GM23338 (cell line): ENCODE measurements at regions not wholly inside any gene's neighbourhood (a gene's known extent, or its start where the extent isn't known, plus 50 kb on each side); places are given as distances from the start of the nearest gene placed in this dataset.

Experiments
- ATAC-seq: fragments of 200-7000 bp; cut with Tn5 transposase; 3 replicates; pipeline ENCODE4 v1.9.1; 2020
- DNase-seq: peaks from one replicate; pipeline ENCODE4 v3.0.0-alpha.2; 2015; ENCODE audit warnings: low spot score
- H2AFZ ChIP-seq: fragments of 200-600 bp; sonication (generic); 2 replicates; pipeline ENCODE4 v1.8.0; 2016; ENCODE audit warnings: antibody characterized with exemption, mild to moderate bottlenecking, moderate library complexity
- H3F3A ChIP-seq: fragments of 200-600 bp; sonication (generic); replicated peaks from 2 replicates; pipeline ENCODE4 v1.8.0; 2017; ENCODE audit warnings: antibody characterized with exemption, mixed run types, low read depth
- H3K27ac ChIP-seq: fragments of 200-600 bp; sonication (generic); 2 replicates; pipeline ENCODE4 v1.6.1; 2016; ENCODE audit warnings: low read depth
- H3K27me3 ChIP-seq: fragments of 200-600 bp; sonication (generic); 2 replicates; pipeline ENCODE4 v1.8.0; 2016; ENCODE audit warnings: mild to moderate bottlenecking, mixed run types, moderate library complexity; ENCODE audit not compliant: insufficient read depth
- H3K36me3 ChIP-seq: fragments of 200-600 bp; sonication (generic); 2 replicates; pipeline ENCODE4 v1.8.0; 2016; ENCODE audit warnings: mild to moderate bottlenecking; ENCODE audit not compliant: insufficient read depth
- H3K4me1 ChIP-seq: fragments of 200-600 bp; sonication (generic); 2 replicates; pipeline ENCODE4 v1.8.0; 2016; ENCODE audit warnings: mild to moderate bottlenecking, moderate library complexity; ENCODE audit not compliant: insufficient read depth
- H3K4me2 ChIP-seq: fragments of 200-600 bp; sonication (generic); 2 replicates; pipeline ENCODE4 v1.7.1; 2017; ENCODE audit warnings: mixed run types
- H3K4me3 ChIP-seq: fragments of 200-600 bp; sonication (generic); 2 replicates; pipeline ENCODE4 v1.6.1; 2016; ENCODE audit warnings: mixed run types
- H3K79me2 ChIP-seq: fragments of 200-600 bp; sonication (generic); replicated peaks from 2 replicates; pipeline ENCODE4 v1.8.0; 2017; ENCODE audit warnings: mild to moderate bottlenecking; ENCODE audit not compliant: insufficient read depth
- H3K9me2 ChIP-seq: fragments of 200-600 bp; sonication (generic); 2 replicates; pipeline ENCODE4 v1.8.0; 2017; ENCODE audit not compliant: insufficient read depth
- H4K20me1 ChIP-seq: fragments of 200-600 bp; sonication (generic); replicated peaks from 2 replicates; pipeline ENCODE4 v1.8.0; 2017; ENCODE audit warnings: mild to moderate bottlenecking; ENCODE audit not compliant: insufficient read depth
- H3K27ac Mint-ChIP-seq: 2 replicates; pipeline ENCODE4 v1.8.0; 2020; ENCODE audit warnings: inconsistent platforms, mild to moderate bottlenecking, moderate library complexity, mixed read lengths
- H3K27me3 Mint-ChIP-seq: 3 replicates; pipeline ENCODE4 v1.8.0; 2022; ENCODE audit warnings: low read depth, mild to moderate bottlenecking, moderate library complexity, mixed read lengths, inconsistent platforms; ENCODE audit not compliant: insufficient read depth, poor library complexity
- H3K36me3 Mint-ChIP-seq: 3 replicates; pipeline ENCODE4 v1.8.0; 2021; ENCODE audit warnings: low read depth, mild to moderate bottlenecking, inconsistent platforms, moderate library complexity, mixed read lengths
- H3K4me1 Mint-ChIP-seq: 3 replicates; pipeline ENCODE4 v1.8.0; 2020; ENCODE audit warnings: mild to moderate bottlenecking, inconsistent platforms, mixed read lengths
- H3K4me3 Mint-ChIP-seq: 3 replicates; pipeline ENCODE4 v1.8.0; 2021; ENCODE audit warnings: moderate library complexity, mild to moderate bottlenecking, inconsistent platforms, mixed read lengths
- H3K9me3 Mint-ChIP-seq: 3 replicates; pipeline ENCODE4 v1.8.0; 2020; ENCODE audit warnings: moderate library complexity, mild to moderate bottlenecking, inconsistent platforms, mixed read lengths
- EZH2phosphoT487 ChIP-seq: fragments of 200-600 bp; sonication (generic); IDR thresholded peaks from one replicate; pipeline ENCODE4 v1.8.1; 2018; ENCODE audit warnings: antibody characterized with exemption; ENCODE audit not compliant: unreplicated experiment
- JUNB ChIP-seq: IDR thresholded peaks from one replicate; pipeline ENCODE4 v1.6.1; 2016; ENCODE audit warnings: antibody characterized with exemption; ENCODE audit not compliant: unreplicated experiment
- STAT1 ChIP-seq: IDR thresholded peaks from one replicate; pipeline ENCODE4 v1.6.1; 2016; ENCODE audit warnings: antibody characterized with exemption; ENCODE audit not compliant: unreplicated experiment
- ZNF114 ChIP-seq: fragments of 250-450 bp; sonication (Bioruptor Pico); IDR thresholded peaks from 2 replicates; pipeline ENCODE4 v1.5.0; 2020; ENCODE audit warnings: mild to moderate bottlenecking, moderate library complexity
- ZNF331 ChIP-seq: fragments of 250-450 bp; sonication (Bioruptor Pico); IDR thresholded peaks from 2 replicates; pipeline ENCODE4 v1.5.0; 2020; ENCODE audit warnings: low read depth, mild to moderate bottlenecking, moderate library complexity
- TF ChIP-seq, protein P1 (sequence below): IDR thresholded peaks from one replicate; pipeline ENCODE4 v1.6.1; 2018; ENCODE audit warnings: antibody characterized with exemption; ENCODE audit not compliant: unreplicated experiment
- TF ChIP-seq, protein P2 (sequence below), 2 experiments: fragments of 200-600 bp in 1 of 2; sonication (generic) in 1 of 2; conservative IDR thresholded peaks; 2 replicates each; pipeline versions ENCODE4 v1.5.1 to v1.6.1; 2016 to 2017; ENCODE audit warnings: antibody characterized with exemption in 2 of 2, low read depth in 2 of 2, mild to moderate bottlenecking in 2 of 2, moderate library complexity in 1 of 2
- TF ChIP-seq, protein P3 (sequence below): IDR thresholded peaks from 2 replicates; pipeline ENCODE4 v1.6.1; 2016; ENCODE audit warnings: antibody characterized with exemption

DNA sequence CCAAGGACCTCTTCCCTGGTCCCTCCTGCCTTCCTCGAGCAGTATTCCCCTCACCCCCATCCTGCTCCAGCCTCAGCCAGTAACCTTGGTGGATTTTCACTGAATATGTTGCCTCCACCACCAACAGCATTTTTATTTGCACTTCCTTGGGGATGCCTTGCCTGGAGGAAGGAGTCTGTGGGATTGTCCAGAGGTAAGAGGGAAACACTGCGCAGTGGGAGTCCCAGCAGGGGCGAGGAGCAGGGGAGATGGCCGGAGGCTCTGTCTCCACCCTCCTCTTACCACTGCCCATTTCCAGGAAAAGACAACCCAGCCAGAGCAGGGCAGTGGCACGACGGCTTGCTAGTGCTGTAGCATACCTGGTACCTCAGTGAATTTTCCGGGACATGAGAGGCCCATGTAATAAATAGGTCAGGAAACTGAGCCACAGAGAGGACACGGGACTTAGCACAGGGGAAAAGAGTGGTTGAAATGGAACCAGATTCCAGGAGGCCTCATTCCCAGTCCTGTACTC, 388.2 kb upstream of the PODXL start (continued):
- TF ChIP-seq, protein P1, sequence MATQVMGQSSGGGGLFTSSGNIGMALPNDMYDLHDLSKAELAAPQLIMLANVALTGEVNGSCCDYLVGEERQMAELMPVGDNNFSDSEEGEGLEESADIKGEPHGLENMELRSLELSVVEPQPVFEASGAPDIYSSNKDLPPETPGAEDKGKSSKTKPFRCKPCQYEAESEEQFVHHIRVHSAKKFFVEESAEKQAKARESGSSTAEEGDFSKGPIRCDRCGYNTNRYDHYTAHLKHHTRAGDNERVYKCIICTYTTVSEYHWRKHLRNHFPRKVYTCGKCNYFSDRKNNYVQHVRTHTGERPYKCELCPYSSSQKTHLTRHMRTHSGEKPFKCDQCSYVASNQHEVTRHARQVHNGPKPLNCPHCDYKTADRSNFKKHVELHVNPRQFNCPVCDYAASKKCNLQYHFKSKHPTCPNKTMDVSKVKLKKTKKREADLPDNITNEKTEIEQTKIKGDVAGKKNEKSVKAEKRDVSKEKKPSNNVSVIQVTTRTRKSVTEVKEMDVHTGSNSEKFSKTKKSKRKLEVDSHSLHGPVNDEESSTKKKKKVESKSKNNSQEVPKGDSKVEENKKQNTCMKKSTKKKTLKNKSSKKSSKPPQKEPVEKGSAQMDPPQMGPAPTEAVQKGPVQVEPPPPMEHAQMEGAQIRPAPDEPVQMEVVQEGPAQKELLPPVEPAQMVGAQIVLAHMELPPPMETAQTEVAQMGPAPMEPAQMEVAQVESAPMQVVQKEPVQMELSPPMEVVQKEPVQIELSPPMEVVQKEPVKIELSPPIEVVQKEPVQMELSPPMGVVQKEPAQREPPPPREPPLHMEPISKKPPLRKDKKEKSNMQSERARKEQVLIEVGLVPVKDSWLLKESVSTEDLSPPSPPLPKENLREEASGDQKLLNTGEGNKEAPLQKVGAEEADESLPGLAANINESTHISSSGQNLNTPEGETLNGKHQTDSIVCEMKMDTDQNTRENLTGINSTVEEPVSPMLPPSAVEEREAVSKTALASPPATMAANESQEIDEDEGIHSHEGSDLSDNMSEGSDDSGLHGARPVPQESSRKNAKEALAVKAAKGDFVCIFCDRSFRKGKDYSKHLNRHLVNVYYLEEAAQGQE = no peak
- TF ChIP-seq EZH2phosphoT487 = no peak

DNA sequence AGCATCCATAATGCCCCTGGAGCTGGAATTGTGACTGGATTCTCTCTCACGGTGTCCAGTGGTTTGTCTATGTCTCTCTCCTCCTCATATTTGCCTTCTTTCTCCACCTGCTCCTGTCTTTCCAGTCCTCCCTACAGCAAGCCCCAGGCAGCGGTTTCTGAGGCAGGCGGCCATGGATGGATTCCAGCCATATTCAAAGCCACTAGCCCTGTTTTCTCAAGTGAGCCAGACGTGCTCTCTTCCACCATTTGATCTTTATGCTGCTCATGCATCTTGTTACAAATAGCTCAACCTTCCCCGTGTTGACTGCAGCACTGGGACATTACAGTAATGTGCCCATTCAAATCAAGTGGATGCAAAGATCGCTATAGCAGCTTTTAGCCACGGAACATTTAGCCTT, 387.2 kb upstream of the PODXL start:
- Histone ChIP-seq H3K9me2 (no peaks in the 10 kb centered on the region), H3K27ac (no peak overlapping the region), H4K20me1 (no peaks in the 10 kb centered on the region), H3K4me1 (no peaks in the 10 kb centered on the region), H2AFZ (no peak overlapping the region), H3K27me3 (peaks cover 11% of the 10 kb centered on the region), H3K4me2 (no peak overlapping the region), H3K4me3 (no peak overlapping the region), H3K79me2 (no peaks in the 10 kb centered on the region), H3F3A (no peaks in the 10 kb centered on the region), H3K36me3 (no peaks in the 10 kb centered on the region)
- Mint-ChIP-seq H3K27me3 (peaks cover 26% of the 10 kb centered on the region), H3K9me3 (peaks cover 11% of the 10 kb centered on the region; the same call in 1 of the 3 replicates), H3K4me1 (no peaks in the 10 kb centered on the region), H3K36me3 (no peaks in the 10 kb centered on the region), H3K27ac (no peak overlapping the region), H3K4me3 (no peak overlapping the region)
- ATAC-seq = no peak
- DNase-seq = no peak
- TF ChIP-seq, protein P2, sequence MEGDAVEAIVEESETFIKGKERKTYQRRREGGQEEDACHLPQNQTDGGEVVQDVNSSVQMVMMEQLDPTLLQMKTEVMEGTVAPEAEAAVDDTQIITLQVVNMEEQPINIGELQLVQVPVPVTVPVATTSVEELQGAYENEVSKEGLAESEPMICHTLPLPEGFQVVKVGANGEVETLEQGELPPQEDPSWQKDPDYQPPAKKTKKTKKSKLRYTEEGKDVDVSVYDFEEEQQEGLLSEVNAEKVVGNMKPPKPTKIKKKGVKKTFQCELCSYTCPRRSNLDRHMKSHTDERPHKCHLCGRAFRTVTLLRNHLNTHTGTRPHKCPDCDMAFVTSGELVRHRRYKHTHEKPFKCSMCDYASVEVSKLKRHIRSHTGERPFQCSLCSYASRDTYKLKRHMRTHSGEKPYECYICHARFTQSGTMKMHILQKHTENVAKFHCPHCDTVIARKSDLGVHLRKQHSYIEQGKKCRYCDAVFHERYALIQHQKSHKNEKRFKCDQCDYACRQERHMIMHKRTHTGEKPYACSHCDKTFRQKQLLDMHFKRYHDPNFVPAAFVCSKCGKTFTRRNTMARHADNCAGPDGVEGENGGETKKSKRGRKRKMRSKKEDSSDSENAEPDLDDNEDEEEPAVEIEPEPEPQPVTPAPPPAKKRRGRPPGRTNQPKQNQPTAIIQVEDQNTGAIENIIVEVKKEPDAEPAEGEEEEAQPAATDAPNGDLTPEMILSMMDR (conservative IDR thresholded peaks at IDR 0.05; ENCODE audit: low read depth in 2 of 2) = no peak
- no peak for TF ChIP-seq ZNF114
- TF ChIP-seq, protein P1 = no peak
- no peak for TF ChIP-seq EZH2phosphoT487
- TF ChIP-seq STAT1 = no peak
- TF ChIP-seq ZNF331 (CRISPR knock-in tag) = no peak
- TF ChIP-seq, protein P3, sequence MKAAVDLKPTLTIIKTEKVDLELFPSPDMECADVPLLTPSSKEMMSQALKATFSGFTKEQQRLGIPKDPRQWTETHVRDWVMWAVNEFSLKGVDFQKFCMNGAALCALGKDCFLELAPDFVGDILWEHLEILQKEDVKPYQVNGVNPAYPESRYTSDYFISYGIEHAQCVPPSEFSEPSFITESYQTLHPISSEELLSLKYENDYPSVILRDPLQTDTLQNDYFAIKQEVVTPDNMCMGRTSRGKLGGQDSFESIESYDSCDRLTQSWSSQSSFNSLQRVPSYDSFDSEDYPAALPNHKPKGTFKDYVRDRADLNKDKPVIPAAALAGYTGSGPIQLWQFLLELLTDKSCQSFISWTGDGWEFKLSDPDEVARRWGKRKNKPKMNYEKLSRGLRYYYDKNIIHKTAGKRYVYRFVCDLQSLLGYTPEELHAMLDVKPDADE = no peak
- TF ChIP-seq JUNB = no peak
